IMR-90 (cell line): ENCODE measurements at regions not wholly inside any gene's neighbourhood (a gene's known extent, or its start where the extent isn't known, plus 50 kb on each side); places are given as distances from the start of the nearest gene placed in this dataset.

ENCODE experiments used
- ATAC-seq: fragments of 200-7000 bp; cut with Tn5 transposase; 2 replicates; pipeline ENCODE4 v1.9.1; 2020; ENCODE audit warnings: low read depth, mild to moderate bottlenecking, moderate library complexity
- BruUV-seq: library from RNA; stranded (reverse); fragments of 400-500 nt; replicated peaks from 2 replicates; lab custom pipeline; 2021; lab: Mats Ljungman, UMichigan
- CTCF ChIA-PET: fragments of 300-600 bp; formaldehyde crosslinking; extraction: SDS; loops from one replicate; lab custom pipeline; 2021; ENCODE audit warnings: antibody characterized with exemption; lab: Yijun Ruan, JAX
- POLR2A ChIA-PET: fragments of 300-600 bp; sonication (Branson Sonifier 250); formaldehyde crosslinking; loops from one replicate; lab custom pipeline; 2022; ENCODE audit warnings: antibody characterized with exemption; ENCODE audit not compliant: unreplicated experiment; lab: Charles Lee
- DNase-seq: peaks from one replicate; pipeline ENCODE4 v3.0.0; 2013
- H2AFZ ChIP-seq: replicated peaks from 2 replicates; pipeline ENCODE3; 2013; ENCODE audit warnings: low read length, mild to moderate bottlenecking; ENCODE audit not compliant: poor library complexity
- H2AK5ac ChIP-seq: 2 replicates; pipeline ENCODE4 v1.6.1; 2013; ENCODE audit warnings: low read depth, low read length, inconsistent platforms
- H2AK9ac ChIP-seq: replicated peaks from 2 replicates; pipeline ENCODE3; 2013; ENCODE audit warnings: mild to moderate bottlenecking, low read depth, low read length, moderate library complexity; ENCODE audit not compliant: poor library complexity
- H2BK120ac ChIP-seq: 2 replicates; pipeline ENCODE4 v1.6.1; 2013; ENCODE audit warnings: low read depth, low read length, inconsistent platforms
- H2BK15ac ChIP-seq: 3 replicates; pipeline ENCODE4 v1.6.1; 2013; ENCODE audit warnings: low read depth, low read length, inconsistent platforms
- H2BK20ac ChIP-seq: 2 replicates; pipeline ENCODE4 v1.6.1; 2013; ENCODE audit warnings: low read depth, mild to moderate bottlenecking, inconsistent platforms, low read length, moderate library complexity
- H2BK5ac ChIP-seq: 2 replicates; pipeline ENCODE4 v1.6.1; 2013; ENCODE audit warnings: mild to moderate bottlenecking, low read depth, low read length, inconsistent platforms; ENCODE audit not compliant: poor library complexity, severe bottlenecking
- H3K14ac ChIP-seq: replicated peaks from 2 replicates; pipeline ENCODE4 v1.6.1; 2013; ENCODE audit warnings: low read depth, low read length, inconsistent platforms
- H3K18ac ChIP-seq: 2 replicates; pipeline ENCODE4 v1.6.1; 2013; ENCODE audit warnings: low read depth, low read length, control low read depth
- H3K23ac ChIP-seq: 2 replicates; pipeline ENCODE4 v1.6.1; 2013; ENCODE audit warnings: low read depth, low read length, inconsistent platforms
- H3K27ac ChIP-seq: 2 replicates; pipeline ENCODE4 v1.5.1; 2013; ENCODE audit warnings: mild to moderate bottlenecking, control low read depth, low read length; ENCODE audit not compliant: insufficient read depth
- H3K27me3 ChIP-seq: 2 replicates; pipeline ENCODE4 v1.6.1; 2013; ENCODE audit warnings: low read length; ENCODE audit not compliant: control insufficient read depth, insufficient read depth
- H3K36me3 ChIP-seq: 2 replicates; pipeline ENCODE4 v1.6.1; 2013; ENCODE audit warnings: low read length, mixed read lengths; ENCODE audit not compliant: control insufficient read depth, insufficient read depth
- H3K4ac ChIP-seq: 2 replicates; pipeline ENCODE4 v1.6.1; 2013; ENCODE audit warnings: low read depth, low read length, inconsistent platforms
- H3K4me1 ChIP-seq: 2 replicates; pipeline ENCODE4 v1.6.1; 2013; ENCODE audit warnings: low read length, mixed read lengths; ENCODE audit not compliant: control insufficient read depth, insufficient read depth
- H3K4me2 ChIP-seq: 2 replicates; pipeline ENCODE4 v1.6.1; 2013; ENCODE audit warnings: low read depth, mild to moderate bottlenecking, control low read depth, low read length, moderate library complexity
- H3K4me3 ChIP-seq: 2 replicates; pipeline ENCODE4 v1.5.1; 2013; ENCODE audit warnings: low read depth, mild to moderate bottlenecking, control low read depth, low read length, moderate library complexity; ENCODE audit not compliant: insufficient read depth
- H3K56ac ChIP-seq: 2 replicates; pipeline ENCODE4 v1.6.1; 2013; ENCODE audit warnings: low read length, inconsistent platforms; ENCODE audit not compliant: insufficient read depth; ENCODE audit errors: extremely low read depth
- H3K79me1 ChIP-seq, 2 experiments: 2 replicates each; pipeline ENCODE4 v1.6.1; 2013; ENCODE audit warnings: low read length in 2 of 2, inconsistent platforms in 1 of 2, low read depth in 1 of 2
- H3K9ac ChIP-seq: 2 replicates; pipeline ENCODE4 v1.6.1; 2013; ENCODE audit warnings: low read depth, low read length, control low read depth
- H3K9me1 ChIP-seq: 2 replicates; pipeline ENCODE4 v1.6.1; 2013; ENCODE audit warnings: low read length, inconsistent platforms; ENCODE audit not compliant: insufficient read depth
- H3K9me3 ChIP-seq: 2 replicates; pipeline ENCODE4 v1.6.1; 2013; ENCODE audit warnings: low read length; ENCODE audit not compliant: control insufficient read depth, insufficient read depth
- H4K20me1 ChIP-seq: 2 replicates; pipeline ENCODE4 v1.6.1; 2013; ENCODE audit warnings: low read length, inconsistent platforms; ENCODE audit not compliant: insufficient read depth
- H4K5ac ChIP-seq: 2 replicates; pipeline ENCODE4 v1.6.1; 2013; ENCODE audit warnings: mild to moderate bottlenecking, low read depth, low read length, control low read depth
- H4K8ac ChIP-seq, 2 experiments: 2 replicates each; pipeline ENCODE4 v1.6.1; 2013; ENCODE audit warnings: low read depth in 2 of 2, low read length in 2 of 2, control low read depth in 1 of 2, inconsistent platforms in 1 of 2
- H4K91ac ChIP-seq: 2 replicates; pipeline ENCODE4 v1.6.1; 2013; ENCODE audit warnings: low read depth, low read length, inconsistent platforms; ENCODE audit not compliant: insufficient read depth
- BHLHE40 ChIP-seq: fragments of 150-350 bp; IDR thresholded peaks from 2 replicates; pipeline ENCODE4 v1.6.1; 2016; ENCODE audit warnings: mild to moderate bottlenecking, low read depth, low read length
- CEBPB ChIP-seq: IDR thresholded peaks from 2 replicates; pipeline ENCODE4 v1.6.1; 2012; ENCODE audit warnings: low read depth, low read length, improper control_type of control experiment
- CHD1 ChIP-seq: IDR thresholded peaks from 2 replicates; pipeline ENCODE4 v1.6.1; 2012; ENCODE audit warnings: low read depth, low read length, improper control_type of control experiment
- FOS ChIP-seq: fragments of 150-350 bp; IDR thresholded peaks from 2 replicates; pipeline ENCODE4 v1.6.1; 2016; ENCODE audit warnings: low read depth, low read length
- MAFK ChIP-seq: IDR thresholded peaks from 2 replicates; pipeline ENCODE4 v1.6.1; 2012; ENCODE audit warnings: low read depth, low read length, improper control_type of control experiment
- MAZ ChIP-seq: IDR thresholded peaks from 2 replicates; pipeline ENCODE4 v1.6.1; 2012; ENCODE audit warnings: low read depth, mild to moderate bottlenecking, low read length, improper control_type of control experiment, moderate library complexity, borderline replicate concordance
- MXI1 ChIP-seq: IDR thresholded peaks from 2 replicates; pipeline ENCODE4 v1.6.1; 2012; ENCODE audit warnings: low read depth, mild to moderate bottlenecking, low read length, moderate library complexity, borderline replicate concordance
- NFE2L2 ChIP-seq: fragments of 150-350 bp; IDR thresholded peaks from 2 replicates; pipeline ENCODE4 v1.6.1; 2016; ENCODE audit warnings: low read depth, mild to moderate bottlenecking, low read length
- POLR2A ChIP-seq: IDR thresholded peaks from 2 replicates; pipeline ENCODE4 v1.6.1; 2012; ENCODE audit warnings: mild to moderate bottlenecking, low read depth, low read length
- RAD21 ChIP-seq: IDR thresholded peaks from 2 replicates; pipeline ENCODE4 v1.6.1; 2012; ENCODE audit warnings: low read length, improper control_type of control experiment
- RCOR1 ChIP-seq: IDR thresholded peaks from 2 replicates; pipeline ENCODE4 v1.6.1; 2012; ENCODE audit warnings: mild to moderate bottlenecking, low read length, improper control_type of control experiment; ENCODE audit not compliant: insufficient replicate concordance
- RFX5 ChIP-seq: IDR thresholded peaks from 2 replicates; pipeline ENCODE4 v1.8.0; 2012; ENCODE audit warnings: low read depth, mild to moderate bottlenecking, low read length, moderate library complexity
- SMC3 ChIP-seq: fragments of 150-350 bp; IDR thresholded peaks from 2 replicates; pipeline ENCODE4 v1.6.1; 2016; ENCODE audit warnings: low read depth, mild to moderate bottlenecking, antibody characterized with exemption, low read length, moderate library complexity
- WGBS, 2 experiments: methylation state at CpG; one replicate each; pipeline versions ENCODE4 v1.1.5 to v1.1.7; 2013; ENCODE audit warnings: missing lambda C conversion rate in 2 of 2; ENCODE audit not compliant: insufficient read length in 1 of 2; ENCODE audit errors: extremely low coverage in 2 of 2; 5-methylcytosine and 5-hydroxymethylcytosine counted together
- dilution Hi-C: fragments of 300-500 bp; cut with HindIII; formaldehyde crosslinking; loops from one replicate; pipeline ENCODE4 v1.14.3; 2018; ENCODE audit warnings: low sequenced_read_pairs; ENCODE audit not compliant: unreplicated experiment
- in situ Hi-C: fragments of 300-500 bp; cut with MboI; formaldehyde crosslinking; loops from 3 replicates; pipeline ENCODE4 v1.14.3; 2019; ENCODE audit warnings: low sequenced_read_pairs, inconsistent platforms, mixed read lengths
- intact Hi-C: fragments of 100-400 bp; cut with micrococcal nuclease; formaldehyde crosslinking; loops from 2 replicates; pipeline ENCODE4 v1.10.0; 2022
- TF ChIP-seq, protein P1 (sequence below): conservative IDR thresholded peaks from 2 replicates; pipeline ENCODE4 v1.5.1; 2012; ENCODE audit warnings: mild to moderate bottlenecking, low read depth, low read length, improper control_type of control experiment
- TF ChIP-seq, protein P2 (sequence below): fragments of 150-350 bp; IDR thresholded peaks from 2 replicates; pipeline ENCODE4 v1.6.1; 2016; ENCODE audit warnings: low read depth, mild to moderate bottlenecking, low read length, moderate library complexity, borderline replicate concordance
- TF ChIP-seq, protein P3 (sequence below): fragments of 150-350 bp; IDR thresholded peaks from 2 replicates; pipeline ENCODE4 v1.6.1; 2017; ENCODE audit warnings: mild to moderate bottlenecking, antibody characterized with exemption, low read length, low read depth

DNA sequence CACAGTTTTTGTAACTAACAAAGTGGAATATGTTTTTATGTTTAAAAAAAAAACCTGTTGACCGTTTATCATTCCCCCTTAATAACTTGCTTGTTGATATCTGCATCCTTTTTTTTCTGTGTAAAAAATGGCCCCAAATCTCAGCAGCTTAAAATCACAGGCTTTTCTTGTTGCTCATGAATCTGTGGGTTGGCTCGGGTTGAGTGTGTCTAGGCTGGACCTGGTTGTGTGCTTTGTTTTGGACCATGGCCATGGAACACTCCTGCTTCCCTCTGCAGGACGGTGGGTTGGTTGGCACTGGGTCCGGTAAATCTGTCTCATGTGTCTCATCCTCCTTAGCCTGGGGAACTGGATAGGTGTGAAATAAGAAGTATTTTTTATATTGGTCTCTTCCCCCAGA lies 139.0 kb upstream of the LINC00305 start:
- Histone ChIP-seq H2AK9ac (no peak overlapping the region), H3K36me3 (no peaks in the 10 kb centered on the region), H3K27me3 (no peaks in the 10 kb centered on the region), H4K91ac (no peak overlapping the region), H3K27ac (no peak overlapping the region), H2BK15ac (no peak overlapping the region), H3K14ac (no peak overlapping the region), H3K9me3 (peaks cover 3% of the 10 kb centered on the region; the same call in 1 of the 2 replicates), H2AFZ (no peak overlapping the region), H3K9me1 (no peaks in the 10 kb centered on the region), H3K56ac (no peak overlapping the region), H3K4me1 (no peaks in the 10 kb centered on the region), H3K4me3 (no peak overlapping the region), H3K4ac (no peak overlapping the region), H2AK5ac (no peak overlapping the region), H3K4me2 (no peak overlapping the region), H3K23ac (no peak overlapping the region), H3K79me1 (no peaks in the 10 kb centered on the region), H3K18ac (no peak overlapping the region), H3K9ac (no peak overlapping the region), H2BK120ac (no peak overlapping the region), H2BK5ac (no peak overlapping the region), H4K8ac (no peak overlapping the region), H4K5ac (no peak overlapping the region), H2BK20ac (no peak overlapping the region), H4K20me1 (no peaks in the 10 kb centered on the region)
- in situ Hi-C loops (no loop called here), intact Hi-C loops (no loop called here), dilution Hi-C loops (no loop called here)
- ATAC-seq = no peak
- ChIA-PET POLR2A (no interaction called here), CTCF (no interaction called here)
- no peak for TF ChIP-seq POLR2A
- TF ChIP-seq RCOR1 = no peak
- TF ChIP-seq, protein P1, sequence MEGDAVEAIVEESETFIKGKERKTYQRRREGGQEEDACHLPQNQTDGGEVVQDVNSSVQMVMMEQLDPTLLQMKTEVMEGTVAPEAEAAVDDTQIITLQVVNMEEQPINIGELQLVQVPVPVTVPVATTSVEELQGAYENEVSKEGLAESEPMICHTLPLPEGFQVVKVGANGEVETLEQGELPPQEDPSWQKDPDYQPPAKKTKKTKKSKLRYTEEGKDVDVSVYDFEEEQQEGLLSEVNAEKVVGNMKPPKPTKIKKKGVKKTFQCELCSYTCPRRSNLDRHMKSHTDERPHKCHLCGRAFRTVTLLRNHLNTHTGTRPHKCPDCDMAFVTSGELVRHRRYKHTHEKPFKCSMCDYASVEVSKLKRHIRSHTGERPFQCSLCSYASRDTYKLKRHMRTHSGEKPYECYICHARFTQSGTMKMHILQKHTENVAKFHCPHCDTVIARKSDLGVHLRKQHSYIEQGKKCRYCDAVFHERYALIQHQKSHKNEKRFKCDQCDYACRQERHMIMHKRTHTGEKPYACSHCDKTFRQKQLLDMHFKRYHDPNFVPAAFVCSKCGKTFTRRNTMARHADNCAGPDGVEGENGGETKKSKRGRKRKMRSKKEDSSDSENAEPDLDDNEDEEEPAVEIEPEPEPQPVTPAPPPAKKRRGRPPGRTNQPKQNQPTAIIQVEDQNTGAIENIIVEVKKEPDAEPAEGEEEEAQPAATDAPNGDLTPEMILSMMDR = no peak
- TF ChIP-seq CHD1 = no peak
- TF ChIP-seq RAD21 = no peak
- TF ChIP-seq MAZ = no peak
- no peak for TF ChIP-seq SMC3
- no peak for TF ChIP-seq BHLHE40
- no peak for TF ChIP-seq NFE2L2
- TF ChIP-seq, protein P2, sequence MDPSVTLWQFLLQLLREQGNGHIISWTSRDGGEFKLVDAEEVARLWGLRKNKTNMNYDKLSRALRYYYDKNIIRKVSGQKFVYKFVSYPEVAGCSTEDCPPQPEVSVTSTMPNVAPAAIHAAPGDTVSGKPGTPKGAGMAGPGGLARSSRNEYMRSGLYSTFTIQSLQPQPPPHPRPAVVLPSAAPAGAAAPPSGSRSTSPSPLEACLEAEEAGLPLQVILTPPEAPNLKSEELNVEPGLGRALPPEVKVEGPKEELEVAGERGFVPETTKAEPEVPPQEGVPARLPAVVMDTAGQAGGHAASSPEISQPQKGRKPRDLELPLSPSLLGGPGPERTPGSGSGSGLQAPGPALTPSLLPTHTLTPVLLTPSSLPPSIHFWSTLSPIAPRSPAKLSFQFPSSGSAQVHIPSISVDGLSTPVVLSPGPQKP = no peak
- no peak for TF ChIP-seq CEBPB
- TF ChIP-seq, protein P3, sequence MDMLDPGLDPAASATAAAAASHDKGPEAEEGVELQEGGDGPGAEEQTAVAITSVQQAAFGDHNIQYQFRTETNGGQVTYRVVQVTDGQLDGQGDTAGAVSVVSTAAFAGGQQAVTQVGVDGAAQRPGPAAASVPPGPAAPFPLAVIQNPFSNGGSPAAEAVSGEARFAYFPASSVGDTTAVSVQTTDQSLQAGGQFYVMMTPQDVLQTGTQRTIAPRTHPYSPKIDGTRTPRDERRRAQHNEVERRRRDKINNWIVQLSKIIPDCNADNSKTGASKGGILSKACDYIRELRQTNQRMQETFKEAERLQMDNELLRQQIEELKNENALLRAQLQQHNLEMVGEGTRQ = no peak
- TF ChIP-seq MAFK = no peak
- TF ChIP-seq RFX5 = no peak
- TF ChIP-seq MXI1 = no peak
- no peak for TF ChIP-seq FOS
- BruUV-seq = no TSS peak
- WGBS, 2 experiments = no CpG with 5 or more reads among the region's 4 CpGs
- no peak for DNase-seq
